ENCODE measurements at regions not wholly inside any gene's neighbourhood (a gene's known extent, or its start where the extent isn't known, plus 50 kb on each side); places are given as distances from the start of the nearest gene placed in this dataset.

GRCh38 chr13:111950697-111951096 is 116.3 kb upstream of the SOX1 start:
- no peak for TF ChIP-seq EZH2 (IDR thresholded peaks at IDR 0.05; ENCODE audit: borderline replicate concordance, low read depth, low read length, poor library complexity, severe bottlenecking)
- TF ChIP-seq CTCF (conservative IDR thresholded peaks at IDR 0.05; ENCODE audit: low read depth, low read length) = no peak
- DNase-seq (ENCODE audit: low spot score) = no peak
- Histone ChIP-seq H3K27me3 (replicated peaks; ENCODE audit: insufficient read depth, low read depth, low read length, poor library complexity) (peaks cover 34% of the 10 kb centered on the region), H3K4me1 (ENCODE audit: insufficient read depth, low read length, poor library complexity, severe bottlenecking) (no peaks in the 10 kb centered on the region), H3K9me3 (ENCODE audit: low read depth, low read length, poor library complexity, severe bottlenecking) (peaks cover 4% of the 10 kb centered on the region), H3K36me3 (ENCODE audit: insufficient read depth, low read length, poor library complexity, severe bottlenecking) (no peaks in the 10 kb centered on the region), H3K4me3 (ENCODE audit: low read depth, low read length, poor library complexity, severe bottlenecking) (no peak overlapping the region), H3K27ac (ENCODE audit: low read depth, low read length, poor library complexity, severe bottlenecking) (no peak overlapping the region)
- ChIA-PET POLR2A (ENCODE audit: low non-redundant PET) (no interaction called here), CTCF (no interaction called here)
- no TSS peak for BruUV-seq (replicated peaks)
- intact Hi-C loops (cut with micrococcal nuclease; ENCODE audit: unreplicated experiment) = no loop called here

GRCh38 chr13:111952032-111952431 is 114.9 kb upstream of the SOX1 start:
- TF ChIP-seq EZH2 (IDR thresholded peaks at IDR 0.05; ENCODE audit: borderline replicate concordance, low read depth, low read length, poor library complexity, severe bottlenecking) = no peak
- TF ChIP-seq CTCF (conservative IDR thresholded peaks at IDR 0.05; ENCODE audit: low read depth, low read length) = no peak
- DNase-seq (ENCODE audit: low spot score) = no peak
- Histone ChIP-seq H3K9me3 (ENCODE audit: low read depth, low read length, poor library complexity, severe bottlenecking) (peaks cover 4% of the 10 kb centered on the region), H3K36me3 (ENCODE audit: insufficient read depth, low read length, poor library complexity, severe bottlenecking) (no peaks in the 10 kb centered on the region), H3K27ac (ENCODE audit: low read depth, low read length, poor library complexity, severe bottlenecking) (no peak overlapping the region), H3K4me1 (ENCODE audit: insufficient read depth, low read length, poor library complexity, severe bottlenecking) (no peaks in the 10 kb centered on the region), H3K27me3 (replicated peaks; ENCODE audit: insufficient read depth, low read depth, low read length, poor library complexity) (peaks cover 28% of the 10 kb centered on the region), H3K4me3 (ENCODE audit: low read depth, low read length, poor library complexity, severe bottlenecking) (no peak overlapping the region)
- ChIA-PET POLR2A (ENCODE audit: low non-redundant PET) (no interaction called here), CTCF (no interaction called here)
- no TSS peak for BruUV-seq (replicated peaks)
- intact Hi-C loops (cut with micrococcal nuclease; ENCODE audit: unreplicated experiment) = no loop called here

GRCh38 chr13:111952814-111953213 is 114.1 kb upstream of the SOX1 start:
- Histone ChIP-seq H3K9me3 (ENCODE audit: low read depth, low read length, poor library complexity, severe bottlenecking) (peaks cover 4% of the 10 kb centered on the region), H3K27ac (ENCODE audit: low read depth, low read length, poor library complexity, severe bottlenecking) (no peak overlapping the region), H3K27me3 (replicated peaks; ENCODE audit: insufficient read depth, low read depth, low read length, poor library complexity) (peaks cover 25% of the 10 kb centered on the region), H3K4me3 (ENCODE audit: low read depth, low read length, poor library complexity, severe bottlenecking) (no peak overlapping the region), H3K4me1 (ENCODE audit: insufficient read depth, low read length, poor library complexity, severe bottlenecking) (no peaks in the 10 kb centered on the region), H3K36me3 (ENCODE audit: insufficient read depth, low read length, poor library complexity, severe bottlenecking) (no peaks in the 10 kb centered on the region)
- DNase-seq (ENCODE audit: low spot score) = no peak
- ChIA-PET POLR2A (ENCODE audit: low non-redundant PET) (no interaction called here), CTCF (no interaction called here)
- no TSS peak for BruUV-seq (replicated peaks)
- intact Hi-C loops (cut with micrococcal nuclease; ENCODE audit: unreplicated experiment) = no loop called here
- TF ChIP-seq EZH2 (IDR thresholded peaks at IDR 0.05; ENCODE audit: borderline replicate concordance, low read depth, low read length, poor library complexity, severe bottlenecking) (no peak), CTCF (conservative IDR thresholded peaks at IDR 0.05; ENCODE audit: low read depth, low read length) (no peak)

Data from A673 (cell line).